Mesendoderm (in vitro differentiated cells): ENCODE measurements at regions not wholly inside any gene's neighbourhood (a gene's known extent, or its start where the extent isn't known, plus 50 kb on each side); places are given as distances from the start of the nearest gene placed in this dataset.
A peak's percentile ranks its signal among the peaks of the same experiment; 100 is the strongest.

ENCODE experiments used
- DNase-seq: peaks from one replicate; pipeline ENCODE4 v3.0.0; 2013
- H2AK5ac ChIP-seq: 2 replicates; pipeline ENCODE4 v1.6.1; 2013; ENCODE audit warnings: low read length, inconsistent platforms
- H2BK120ac ChIP-seq: 2 replicates; pipeline ENCODE4 v1.6.1; 2013; ENCODE audit warnings: low read depth, mild to moderate bottlenecking, low read length, moderate library complexity, mixed read lengths
- H2BK15ac ChIP-seq: replicated peaks from 2 replicates; pipeline ENCODE4 v1.6.1; 2013; ENCODE audit warnings: low read depth, mild to moderate bottlenecking, moderate library complexity
- H2BK5ac ChIP-seq: 2 replicates; pipeline ENCODE4 v1.6.1; 2013; ENCODE audit warnings: low read length, inconsistent platforms
- H3K18ac ChIP-seq: 2 replicates; pipeline ENCODE4 v1.6.1; 2013; ENCODE audit warnings: mild to moderate bottlenecking, low read length, mixed read lengths
- H3K23ac ChIP-seq: one replicate; pipeline ENCODE4 v1.6.1; 2013; ENCODE audit warnings: low read length
- H3K27ac ChIP-seq: 2 replicates; pipeline ENCODE4 v1.5.1; 2013; ENCODE audit warnings: low read depth, mild to moderate bottlenecking, inconsistent platforms, low read length, moderate library complexity
- H3K27me3 ChIP-seq: 2 replicates; pipeline ENCODE4 v1.6.1; 2013; ENCODE audit warnings: low read length, control low read depth, mild to moderate bottlenecking, inconsistent platforms; ENCODE audit not compliant: insufficient read depth, poor library complexity
- H3K36me3 ChIP-seq: 2 replicates; pipeline ENCODE4 v1.6.1; 2013; ENCODE audit warnings: low read length, inconsistent platforms; ENCODE audit not compliant: control insufficient read depth, insufficient read depth
- H3K4ac ChIP-seq: one replicate; pipeline ENCODE4 v1.6.1; 2013; ENCODE audit warnings: low read depth, mild to moderate bottlenecking, low read length, moderate library complexity
- H3K4me1 ChIP-seq: 2 replicates; pipeline ENCODE4 v1.6.1; 2013; ENCODE audit warnings: low read depth, low read length, inconsistent platforms; ENCODE audit not compliant: control insufficient read depth
- H3K4me2 ChIP-seq: 2 replicates; pipeline ENCODE4 v1.6.1; 2013; ENCODE audit warnings: low read length
- H3K4me3 ChIP-seq: 2 replicates; pipeline ENCODE4 v1.5.1; 2013; ENCODE audit warnings: mild to moderate bottlenecking, low read length
- H3K56ac ChIP-seq: one replicate; pipeline ENCODE4 v1.6.1; 2013; ENCODE audit warnings: low read length
- H3K79me1 ChIP-seq: 2 replicates; pipeline ENCODE4 v1.6.1; 2013; ENCODE audit warnings: low read length, inconsistent platforms
- H3K79me2 ChIP-seq: 2 replicates; pipeline ENCODE4 v1.6.1; 2013; ENCODE audit warnings: mild to moderate bottlenecking, low read length; ENCODE audit not compliant: control insufficient read depth, insufficient read depth
- H3K9ac ChIP-seq: 2 replicates; pipeline ENCODE4 v1.6.1; 2013; ENCODE audit warnings: low read length, inconsistent platforms
- H4K5ac ChIP-seq: one replicate; pipeline ENCODE4 v1.6.1; 2013; ENCODE audit warnings: low read length
- H4K8ac ChIP-seq: one replicate; pipeline ENCODE4 v1.6.1; 2013; ENCODE audit warnings: low read depth, mild to moderate bottlenecking, control low read depth, low read length, moderate library complexity
- WGBS: extraction: QIAGEN DNeasy Blood & Tissue Kit; methylation state at CpG from one replicate; pipeline ENCODE4 v1.1.7; 2013; ENCODE audit warnings: low lambda C conversion rate, missing lambda C conversion rate; ENCODE audit not compliant: insufficient coverage; ENCODE audit errors: extremely low coverage; 5-methylcytosine and 5-hydroxymethylcytosine counted together

DNA sequence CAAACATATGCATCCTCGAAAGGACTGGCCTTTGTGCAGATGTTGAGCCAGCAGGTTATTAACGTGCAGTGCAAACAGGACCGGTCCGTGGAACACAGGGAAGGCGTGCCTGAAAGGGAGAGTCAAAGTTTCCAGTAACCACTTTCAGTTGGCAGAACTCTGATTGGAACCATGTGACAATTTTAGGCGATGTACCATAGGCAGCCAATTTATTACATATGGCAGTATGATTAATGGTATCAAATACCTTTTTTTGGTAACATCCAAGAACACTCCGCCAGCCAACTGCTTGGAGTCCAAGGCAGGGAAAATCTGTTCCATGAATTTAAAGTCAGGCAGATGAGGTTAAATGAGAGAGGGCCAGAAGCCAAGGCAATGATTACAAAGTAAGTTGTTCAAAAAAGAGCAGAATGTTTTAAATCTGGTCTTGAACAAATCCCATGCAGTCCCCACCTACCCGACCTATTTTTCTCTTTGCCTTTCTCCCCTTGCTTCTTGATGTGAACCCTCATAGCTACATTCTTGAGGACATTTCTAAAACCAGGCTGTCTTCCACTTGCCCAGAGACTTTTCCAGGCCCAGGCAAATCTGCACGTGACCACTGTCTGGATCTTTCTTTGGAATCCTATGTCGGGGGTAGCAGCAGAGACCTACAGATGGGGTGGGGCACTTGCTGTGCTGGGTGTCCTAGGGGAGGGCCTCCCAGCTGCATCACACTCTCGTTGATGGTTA, 351.7 kb downstream of the HRH4 start:
- no peak for DNase-seq
- Histone ChIP-seq H3K4ac (no peak overlapping the region), H3K27ac (no peak overlapping the region), H3K79me1 (no peaks in the 10 kb centered on the region), H3K9ac (no peak overlapping the region), H2BK15ac (no peak overlapping the region), H2BK120ac (no peak overlapping the region), H3K18ac (no peak overlapping the region), H2AK5ac (no peak overlapping the region), H3K4me2 (no peak overlapping the region), H3K4me1 (peaks cover 8% of the 10 kb centered on the region), H3K23ac (no peak overlapping the region), H3K56ac (no peak overlapping the region), H3K79me2 (no peaks in the 10 kb centered on the region), H2BK5ac (no peak overlapping the region), H3K4me3 (no peak overlapping the region), H4K5ac (no peak overlapping the region), H4K8ac (no peak overlapping the region), H3K36me3 (no peaks in the 10 kb centered on the region), H3K27me3 (no peaks in the 10 kb centered on the region)
- WGBS = no CpG with 5 or more reads among the region's 11 CpGs

DNA sequence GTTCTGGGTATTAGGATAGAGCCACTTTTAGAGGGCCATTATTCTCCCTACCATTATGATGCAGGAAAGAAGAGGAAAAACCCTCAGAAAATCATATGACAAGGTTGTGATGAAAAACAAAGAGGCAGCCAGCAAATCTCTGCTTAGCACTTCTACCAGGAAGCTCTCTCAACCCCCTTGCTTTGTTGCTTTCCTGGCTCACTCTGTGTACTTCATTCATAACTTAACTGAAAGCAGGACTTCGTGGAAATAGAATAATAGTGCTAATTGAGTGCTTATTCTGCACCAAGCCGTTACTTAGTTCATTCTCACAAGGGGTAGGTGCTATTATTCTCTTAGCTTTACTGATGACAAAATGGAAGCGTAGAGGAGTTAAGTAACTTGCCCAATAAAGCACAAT, 354.1 kb downstream of the HRH4 start:
- Histone ChIP-seq H3K9ac (no peak overlapping the region), H3K79me2 (no peaks in the 10 kb centered on the region), H4K5ac (no peak overlapping the region), H3K18ac (no peak overlapping the region), H3K56ac (no peak overlapping the region), H3K36me3 (no peaks in the 10 kb centered on the region), H2BK15ac (no peak overlapping the region), H3K4me2 (no peak overlapping the region), H3K4me3 (no peak overlapping the region), H2BK120ac (no peak overlapping the region), H3K4me1 (peaks cover 13% of the 10 kb centered on the region), H3K27ac (no peak overlapping the region), H3K4ac (no peak overlapping the region), H3K27me3 (no peaks in the 10 kb centered on the region), H3K79me1 (no peaks in the 10 kb centered on the region), H4K8ac (no peak overlapping the region), H2AK5ac (no peak overlapping the region), H2BK5ac (no peak overlapping the region), H3K23ac (no peak overlapping the region)
- no CpG with 5 or more reads among the region's 3 CpGs for WGBS
- DNase-seq = no peak

DNA sequence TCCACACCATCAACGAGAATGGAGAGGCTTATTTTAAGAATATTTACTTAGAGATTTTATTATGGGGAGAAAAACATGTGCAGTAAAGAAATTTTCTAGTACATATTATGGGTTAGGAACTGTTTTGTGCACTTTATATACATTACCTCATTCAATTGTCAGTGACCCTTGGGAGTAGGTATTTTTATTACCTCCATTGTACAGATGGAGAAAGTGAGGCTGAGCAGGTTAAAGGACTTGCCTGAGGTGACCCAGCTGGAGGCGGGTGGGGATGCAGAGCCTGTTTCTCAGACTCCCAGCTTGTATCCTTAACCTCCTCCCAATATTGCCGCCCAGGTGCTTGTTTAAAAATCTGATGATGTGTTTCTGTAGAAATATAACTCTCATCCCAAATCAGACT, 356.7 kb downstream of the HRH4 start:
- no peak overlapping the region for H4K8ac ChIP-seq
- no peaks in the 10 kb centered on the region for H3K79me2 ChIP-seq
- WGBS = no CpG with 5 or more reads among the region's 3 CpGs

DNA sequence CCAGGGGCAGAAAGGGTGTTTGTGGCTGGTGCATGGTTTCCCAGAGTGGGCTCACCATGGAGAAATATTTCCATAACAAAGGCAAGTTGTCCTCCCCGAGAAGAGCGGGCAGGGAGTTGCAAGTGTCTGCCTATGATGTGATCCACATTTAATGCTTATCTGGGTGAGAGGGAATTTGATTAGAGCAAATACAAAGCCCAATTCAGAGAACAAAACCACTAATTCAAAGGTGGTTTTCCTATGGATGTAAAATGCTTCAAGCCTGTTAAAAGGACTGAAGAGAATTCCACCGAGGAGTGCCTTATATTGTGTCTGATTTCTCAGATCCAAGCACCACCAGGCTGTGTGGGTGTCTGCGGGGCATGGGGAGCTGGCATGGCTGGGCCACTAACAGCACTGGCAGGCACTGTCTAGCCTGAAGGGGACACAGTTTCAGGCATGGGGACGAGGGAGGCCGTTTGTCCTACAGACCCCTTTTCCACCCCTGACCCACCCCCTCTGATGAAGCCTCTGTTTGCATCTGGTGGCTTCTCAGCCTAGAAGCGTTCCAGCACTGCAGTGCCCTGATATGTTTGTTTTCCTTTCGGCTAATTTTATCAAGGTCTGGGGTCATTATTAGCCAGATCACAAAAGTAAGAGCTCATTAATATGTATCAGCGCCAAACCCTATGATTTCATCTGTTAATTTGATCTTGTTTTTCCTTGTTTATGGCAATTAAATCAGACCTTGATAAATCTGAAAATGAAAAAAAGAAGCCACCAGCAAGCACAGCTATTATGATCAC, 357.3 kb downstream of the HRH4 start:
- no peak for DNase-seq
- no peak overlapping the region for H3K4me3 ChIP-seq
- peaks cover 5% of the 10 kb centered on the region for H3K4me1 ChIP-seq
- no peaks in the 10 kb centered on the region for H3K36me3 ChIP-seq
- no peak overlapping the region for H3K4me2 ChIP-seq
- no peaks in the 10 kb centered on the region for H3K79me2 ChIP-seq
- peak overlapping the region; percentile 63 for H3K56ac ChIP-seq
- WGBS = no CpG with 5 or more reads among the region's 9 CpGs
- H3K23ac ChIP-seq = no peak overlapping the region
- H2BK5ac ChIP-seq = no peak overlapping the region
- no peak overlapping the region for H2AK5ac ChIP-seq
- no peak overlapping the region for H4K8ac ChIP-seq
- H3K79me1 ChIP-seq = no peaks in the 10 kb centered on the region
- H3K27ac ChIP-seq = no peak overlapping the region
- H3K18ac ChIP-seq = peak overlapping the region; percentile 31
- no peak overlapping the region for H4K5ac ChIP-seq
- no peak overlapping the region for H3K4ac ChIP-seq
- no peaks in the 10 kb centered on the region for H3K27me3 ChIP-seq
- peak overlapping the region; percentile 13 for H3K9ac ChIP-seq
- no peak overlapping the region for H2BK120ac ChIP-seq
- H2BK15ac ChIP-seq = no peak overlapping the region

More for the DNA sequence above, 356.7 kb downstream of the HRH4 start:
- H2BK15ac ChIP-seq = no peak overlapping the region
- H2BK5ac ChIP-seq = no peak overlapping the region
- H3K79me1 ChIP-seq = no peaks in the 10 kb centered on the region
- no peak overlapping the region for H2BK120ac ChIP-seq
- no peaks in the 10 kb centered on the region for H3K27me3 ChIP-seq
- no peak overlapping the region for H3K27ac ChIP-seq
- H4K5ac ChIP-seq = no peak overlapping the region
- no peak overlapping the region for H3K4ac ChIP-seq
- H3K36me3 ChIP-seq = no peaks in the 10 kb centered on the region
- no peak overlapping the region for H3K23ac ChIP-seq
- H3K9ac ChIP-seq = no peak overlapping the region
- peaks cover 5% of the 10 kb centered on the region for H3K4me1 ChIP-seq
- no peak overlapping the region for H3K4me3 ChIP-seq
- DNase-seq = no peak
- no peak overlapping the region for H3K56ac ChIP-seq
- H3K18ac ChIP-seq = peak overlapping the region; percentile 31
- H2AK5ac ChIP-seq = no peak overlapping the region
- H3K4me2 ChIP-seq = no peak overlapping the region

DNA sequence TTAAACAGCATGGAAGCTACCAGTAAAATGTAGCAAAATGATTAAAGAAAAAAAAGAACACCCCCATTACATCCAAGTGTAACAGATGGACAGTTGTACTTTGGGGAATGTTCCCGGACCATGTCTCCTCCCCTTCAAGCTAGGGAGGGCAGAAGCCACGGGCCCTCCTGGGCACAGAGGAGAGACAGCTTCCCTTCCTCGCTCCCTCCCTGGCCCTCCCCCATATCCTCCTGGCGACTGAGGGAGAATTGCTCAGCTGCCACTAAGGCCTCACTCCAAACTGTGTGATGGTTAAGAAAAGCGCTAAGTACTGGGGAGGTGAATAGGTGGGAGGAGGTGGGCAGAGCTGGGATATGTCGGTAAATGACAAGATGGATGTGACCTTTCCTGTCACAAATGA, 358.0 kb downstream of the HRH4 start:
- H3K79me2 ChIP-seq = no peaks in the 10 kb centered on the region
- no peak overlapping the region for H2BK15ac ChIP-seq
- peak overlapping the region; percentile 2 for H3K56ac ChIP-seq
- H2AK5ac ChIP-seq = no peak overlapping the region
- no peak overlapping the region for H2BK5ac ChIP-seq
- no peaks in the 10 kb centered on the region for H3K27me3 ChIP-seq
- H3K4me2 ChIP-seq = no peak overlapping the region
- no peak overlapping the region for H3K9ac ChIP-seq
- no CpG with 5 or more reads among the region's 6 CpGs for WGBS
- H3K4ac ChIP-seq = no peak overlapping the region
- no peaks in the 10 kb centered on the region for H3K79me1 ChIP-seq
- no peak overlapping the region for H3K27ac ChIP-seq
- H4K8ac ChIP-seq = no peak overlapping the region
- no peak for DNase-seq
- no peak overlapping the region for H2BK120ac ChIP-seq
- no peak overlapping the region for H3K23ac ChIP-seq
- H3K4me3 ChIP-seq = no peak overlapping the region
- H3K36me3 ChIP-seq = no peaks in the 10 kb centered on the region
- no peak overlapping the region for H3K18ac ChIP-seq
- no peak overlapping the region for H4K5ac ChIP-seq
- peaks cover 5% of the 10 kb centered on the region for H3K4me1 ChIP-seq
